ENCODE measurements at regions not wholly inside any gene's neighbourhood (a gene's known extent, or its start where the extent isn't known, plus 50 kb on each side); places are given as distances from the start of the nearest gene placed in this dataset.

GRCh38 chr6:39997101-39997635 is 62.9 kb upstream of the MOCS1 start:
- intact Hi-C loops (cut with micrococcal nuclease; ENCODE audit: unreplicated experiment): no loop called here
- Histone ChIP-seq H3K9me3 (ENCODE audit: low read depth, low read length, poor library complexity, severe bottlenecking) (peaks cover 12% of the 10 kb centered on the region), H3K27ac (ENCODE audit: low read depth, low read length, poor library complexity, severe bottlenecking) (no peak overlapping the region), H3K4me3 (ENCODE audit: low read depth, low read length, poor library complexity, severe bottlenecking) (no peak overlapping the region), H3K27me3 (replicated peaks; ENCODE audit: insufficient read depth, low read depth, low read length, poor library complexity) (no peaks in the 10 kb centered on the region), H3K36me3 (ENCODE audit: insufficient read depth, low read length, poor library complexity, severe bottlenecking) (no peaks in the 10 kb centered on the region), H3K4me1 (ENCODE audit: insufficient read depth, low read length, poor library complexity, severe bottlenecking) (no peaks in the 10 kb centered on the region)
- CTCF ChIA-PET: no interaction called here
- TF ChIP-seq CTCF (conservative IDR thresholded peaks at IDR 0.05; ENCODE audit: low read depth, low read length) (no peak), EZH2 (IDR thresholded peaks at IDR 0.05; ENCODE audit: borderline replicate concordance, low read depth, low read length, poor library complexity, severe bottlenecking) (no peak)
- BruUV-seq (replicated peaks): no TSS peak
- POLR2A ChIA-PET (ENCODE audit: low non-redundant PET): no interaction called here
- no peak for DNase-seq (ENCODE audit: low spot score)

GRCh38 chr6:39995633-39996032 is 61.4 kb upstream of the MOCS1 start:
- intact Hi-C loops (cut with micrococcal nuclease; ENCODE audit: unreplicated experiment): no loop called here
- POLR2A ChIA-PET (ENCODE audit: low non-redundant PET): no interaction called here
- CTCF ChIA-PET: no interaction called here
- H3K4me1 ChIP-seq (ENCODE audit: insufficient read depth, low read length, poor library complexity, severe bottlenecking): no peaks in the 10 kb centered on the region
- H3K4me3 ChIP-seq (ENCODE audit: low read depth, low read length, poor library complexity, severe bottlenecking): no peak overlapping the region
- H3K27me3 ChIP-seq (replicated peaks; ENCODE audit: insufficient read depth, low read depth, low read length, poor library complexity): no peaks in the 10 kb centered on the region
- no TSS peak for BruUV-seq (replicated peaks)
- H3K9me3 ChIP-seq (ENCODE audit: low read depth, low read length, poor library complexity, severe bottlenecking): peaks cover 12% of the 10 kb centered on the region
- no peaks in the 10 kb centered on the region for H3K36me3 ChIP-seq (ENCODE audit: insufficient read depth, low read length, poor library complexity, severe bottlenecking)
- no peak for DNase-seq (ENCODE audit: low spot score)
- H3K27ac ChIP-seq (ENCODE audit: low read depth, low read length, poor library complexity, severe bottlenecking): no peak overlapping the region
- TF ChIP-seq CTCF (conservative IDR thresholded peaks at IDR 0.05; ENCODE audit: low read depth, low read length): no peak
- TF ChIP-seq EZH2 (IDR thresholded peaks at IDR 0.05; ENCODE audit: borderline replicate concordance, low read depth, low read length, poor library complexity, severe bottlenecking): no peak

GRCh38 chr6:39992861-39993622 is 58.8 kb upstream of the MOCS1 start:
- no TSS peak for BruUV-seq (replicated peaks)
- Histone ChIP-seq H3K4me1 (ENCODE audit: insufficient read depth, low read length, poor library complexity, severe bottlenecking) (no peaks in the 10 kb centered on the region), H3K27ac (ENCODE audit: low read depth, low read length, poor library complexity, severe bottlenecking) (no peak overlapping the region), H3K4me3 (ENCODE audit: low read depth, low read length, poor library complexity, severe bottlenecking) (no peak overlapping the region), H3K36me3 (ENCODE audit: insufficient read depth, low read length, poor library complexity, severe bottlenecking) (no peaks in the 10 kb centered on the region), H3K9me3 (ENCODE audit: low read depth, low read length, poor library complexity, severe bottlenecking) (peaks cover 7% of the 10 kb centered on the region), H3K27me3 (replicated peaks; ENCODE audit: insufficient read depth, low read depth, low read length, poor library complexity) (no peaks in the 10 kb centered on the region)
- no peak for DNase-seq (ENCODE audit: low spot score)
- CTCF ChIA-PET: no interaction called here
- TF ChIP-seq EZH2 (IDR thresholded peaks at IDR 0.05; ENCODE audit: borderline replicate concordance, low read depth, low read length, poor library complexity, severe bottlenecking) (no peak), CTCF (conservative IDR thresholded peaks at IDR 0.05; ENCODE audit: low read depth, low read length) (no peak)
- POLR2A ChIA-PET (ENCODE audit: low non-redundant PET): no interaction called here
- intact Hi-C loops (cut with micrococcal nuclease; ENCODE audit: unreplicated experiment): no loop called here

Measured in A673 (cell line).